ENCODE measurements at regions not wholly inside any gene's neighbourhood (a gene's known extent, or its start where the extent isn't known, plus 50 kb on each side); places are given as distances from the start of the nearest gene placed in this dataset.
"Not testable (repeated sequence)": the region's sequence is repeated elsewhere in the genome, so short reads cannot be mapped to it uniquely, and the experiment has no call there.

- DNase-seq (ENCODE audit: low read depth) = no peak
These were observed 212.9 kb upstream of the SEMA6A start for GRCh38 chr5:116787570-116787969.

GRCh38 chr5:116785106-116785505 is 210.5 kb upstream of the SEMA6A start:
- DNase-seq (ENCODE audit: low read depth) = no peak

- DNase-seq (ENCODE audit: low read depth) = no peak
These were observed 205.2 kb upstream of the SEMA6A start for GRCh38 chr5:116779846-116780245.

GRCh38 chr5:116778651-116779280 is 204.1 kb upstream of the SEMA6A start:
- DNase-seq (ENCODE audit: low read depth) = no peak

GRCh38 chr5:116778032-116778431 is 203.4 kb upstream of the SEMA6A start:
- no peak for DNase-seq (ENCODE audit: low read depth)

- DNase-seq (ENCODE audit: low read depth) = no peak
These were observed 199.3 kb upstream of the SEMA6A start for GRCh38 chr5:116773926-116774325.

- no peak for DNase-seq (ENCODE audit: low read depth)
These were observed 198.2 kb upstream of the SEMA6A start for GRCh38 chr5:116772806-116773205.

- DNase-seq (ENCODE audit: low read depth) = no peak
These were observed 197.5 kb upstream of the SEMA6A start for GRCh38 chr5:116772152-116772501.

GRCh38 chr5:116771466-116772151 is 197.0 kb upstream of the SEMA6A start:
- DNase-seq (ENCODE audit: low read depth) = no peak

- DNase-seq (ENCODE audit: low read depth) = not testable (repeated sequence)
These were observed 195.3 kb upstream of the SEMA6A start for GRCh38 chr5:116769953-116770352.

GRCh38 chr5:116769470-116769869 is 194.8 kb upstream of the SEMA6A start:
- no peak for DNase-seq (ENCODE audit: low read depth)

- peak; percentile 57 for DNase-seq (ENCODE audit: low read depth)
These were observed 191.9 kb upstream of the SEMA6A start for GRCh38 chr5:116766470-116766947.

GRCh38 chr5:116765441-116765840 is 190.8 kb upstream of the SEMA6A start:
- DNase-seq (ENCODE audit: low read depth) = no peak

GRCh38 chr5:116764941-116765340 is 190.3 kb upstream of the SEMA6A start:
- DNase-seq (ENCODE audit: low read depth) = no peak

GRCh38 chr5:116763987-116764866 is 189.6 kb upstream of the SEMA6A start:
- DNase-seq (ENCODE audit: low read depth) = peak; percentile 7

GRCh38 chr5:116759860-116760640 is 185.4 kb upstream of the SEMA6A start:
- peak; percentile 1 for DNase-seq (ENCODE audit: low read depth)

GRCh38 chr5:116757326-116757725 is 182.7 kb upstream of the SEMA6A start:
- no peak for DNase-seq (ENCODE audit: low read depth)

- DNase-seq (ENCODE audit: low read depth) = no peak
These were observed 181.9 kb upstream of the SEMA6A start for GRCh38 chr5:116756531-116756930.

GRCh38 chr5:116754556-116754955 is 179.9 kb upstream of the SEMA6A start:
- no peak for DNase-seq (ENCODE audit: low read depth)

- DNase-seq (ENCODE audit: low read depth) = no peak
These were observed 177.1 kb upstream of the SEMA6A start for GRCh38 chr5:116751684-116752083.

GRCh38 chr5:116750631-116751580 is 176.3 kb upstream of the SEMA6A start:
- no peak for DNase-seq (ENCODE audit: low read depth)

All from M059J (cell line).